Stomach (tissue), 4 donors: ENCODE measurements at regions not wholly inside any gene's neighbourhood (a gene's known extent, or its start where the extent isn't known, plus 50 kb on each side); places are given as distances from the start of the nearest gene placed in this dataset.

Experiments
- CTCF ChIP-seq, 7 experiments: fragments of 450-650 bp in 4 of 7; fragments of 200-600 bp in 3 of 7; sonication (generic) in 3 of 7; IDR thresholded peaks; one replicate each; pipeline ENCODE4 v1.5.1; 2016 to 2019; ENCODE audit warnings: antibody characterized with exemption in 7 of 7, control low read depth in 2 of 7, mild to moderate bottlenecking in 1 of 7
- EP300 ChIP-seq: sonication (generic); formaldehyde crosslinking; IDR thresholded peaks from one replicate; pipeline ENCODE4 v1.6.1; 2017; ENCODE audit warnings: antibody characterized with exemption
- POLR2A ChIP-seq, 4 donors: fragments of 450-650 bp; IDR thresholded peaks; one replicate each; pipeline ENCODE4 v1.6.1; 2016; ENCODE audit warnings: antibody characterized with exemption in 4 of 4, control low read depth in 2 of 4, mild to moderate bottlenecking in 1 of 4, moderate library complexity in 1 of 4
- POLR2AphosphoS5 ChIP-seq, 3 donors: sonication (generic); formaldehyde crosslinking; IDR thresholded peaks; one replicate each; pipeline ENCODE4 v1.6.1; 2016; ENCODE audit warnings: antibody characterized with exemption in 3 of 3

GRCh38 chr1:50300297-50300696 is 122.9 kb downstream of the DMRTA2 start:
- no peak for TF ChIP-seq CTCF (IDR thresholded peaks at IDR 0.05)
- no peak for TF ChIP-seq POLR2AphosphoS5 (IDR thresholded peaks at IDR 0.05)
- TF ChIP-seq POLR2A (IDR thresholded peaks at IDR 0.05): no peak
- TF ChIP-seq EP300: no peak
